ENCODE measurements at regions not wholly inside any gene's neighbourhood (a gene's known extent, or its start where the extent isn't known, plus 50 kb on each side); places are given as distances from the start of the nearest gene placed in this dataset.
"Not testable (repeated sequence)": the region's sequence is repeated elsewhere in the genome, so short reads cannot be mapped to it uniquely, and the experiment has no call there.

- DNase-seq, result no peak
Measured at GRCh38 chr3:137463131-137463530, 301.0 kb upstream of the SOX14 start.

GRCh38 chr3:137464341-137464740 is 299.8 kb upstream of the SOX14 start:
- no peak for DNase-seq

GRCh38 chr3:137468446-137468845 is 295.7 kb upstream of the SOX14 start:
- no peak for DNase-seq

- no peak for DNase-seq
Measured at GRCh38 chr3:137469263-137469662, 294.9 kb upstream of the SOX14 start.

- no peak for DNase-seq
Measured at GRCh38 chr3:137471130-137471529, 293.0 kb upstream of the SOX14 start.

GRCh38 chr3:137471558-137472204 is 292.4 kb upstream of the SOX14 start:
- DNase-seq, result no peak

- no peak for DNase-seq
Measured at GRCh38 chr3:137477614-137478013, 286.5 kb upstream of the SOX14 start.

- DNase-seq, result no peak
Measured at GRCh38 chr3:137509354-137510045, 254.6 kb upstream of the SOX14 start.

- no peak for DNase-seq
Measured at GRCh38 chr3:137511655-137512054, 252.5 kb upstream of the SOX14 start.

- DNase-seq, result no peak
Measured at GRCh38 chr3:137514853-137515252, 249.3 kb upstream of the SOX14 start.

GRCh38 chr3:137519602-137520001 is 244.5 kb upstream of the SOX14 start:
- no peak for DNase-seq

GRCh38 chr3:137524751-137525150 is 239.4 kb upstream of the SOX14 start:
- DNase-seq, result no peak

GRCh38 chr3:137525471-137525870 is 238.6 kb upstream of the SOX14 start:
- no peak for DNase-seq

GRCh38 chr3:137542049-137542448 is 222.1 kb upstream of the SOX14 start:
- no peak for DNase-seq

GRCh38 chr3:137554242-137554641 is 209.9 kb upstream of the SOX14 start:
- DNase-seq, result no peak

- no peak for DNase-seq
Measured at GRCh38 chr3:137568880-137569279, 195.2 kb upstream of the SOX14 start.

GRCh38 chr3:137572931-137573330 is 191.2 kb upstream of the SOX14 start:
- DNase-seq, result no peak

GRCh38 chr3:137582484-137582883 is 181.6 kb upstream of the SOX14 start:
- no peak for DNase-seq

- no peak for DNase-seq
Measured at GRCh38 chr3:137583256-137583655, 180.9 kb upstream of the SOX14 start.

GRCh38 chr3:137588871-137589270 is 175.2 kb upstream of the SOX14 start:
- DNase-seq, result no peak

- DNase-seq, result not testable (repeated sequence)
Measured at GRCh38 chr3:137595415-137595814, 168.7 kb upstream of the SOX14 start.

GRCh38 chr3:137610723-137611122 is 153.4 kb upstream of the SOX14 start:
- DNase-seq, result no peak

GRCh38 chr3:137612291-137612690 is 151.8 kb upstream of the SOX14 start:
- DNase-seq, result no peak

- DNase-seq, result no peak
Measured at GRCh38 chr3:137615659-137616418, 148.3 kb upstream of the SOX14 start.
